ENCODE measurements at regions not wholly inside any gene's neighbourhood (a gene's known extent, or its start where the extent isn't known, plus 50 kb on each side); places are given as distances from the start of the nearest gene placed in this dataset.

- no peak overlapping the region for H3K4me3 ChIP-seq (ENCODE audit: low read depth, low read length)
- no peak for TF ChIP-seq CTCF (IDR thresholded peaks at IDR 0.05; ENCODE audit: low read depth, low read length)
Observed at GRCh38 chr15:39198044-39199000, 382.6 kb upstream of the THBS1 start.

GRCh38 chr15:39199076-39199475, 381.8 kb upstream of the THBS1 start:
- TF ChIP-seq CTCF (IDR thresholded peaks at IDR 0.05; ENCODE audit: low read depth, low read length) = no peak
- no peak overlapping the region for H3K4me3 ChIP-seq (ENCODE audit: low read depth, low read length)

DNA sequence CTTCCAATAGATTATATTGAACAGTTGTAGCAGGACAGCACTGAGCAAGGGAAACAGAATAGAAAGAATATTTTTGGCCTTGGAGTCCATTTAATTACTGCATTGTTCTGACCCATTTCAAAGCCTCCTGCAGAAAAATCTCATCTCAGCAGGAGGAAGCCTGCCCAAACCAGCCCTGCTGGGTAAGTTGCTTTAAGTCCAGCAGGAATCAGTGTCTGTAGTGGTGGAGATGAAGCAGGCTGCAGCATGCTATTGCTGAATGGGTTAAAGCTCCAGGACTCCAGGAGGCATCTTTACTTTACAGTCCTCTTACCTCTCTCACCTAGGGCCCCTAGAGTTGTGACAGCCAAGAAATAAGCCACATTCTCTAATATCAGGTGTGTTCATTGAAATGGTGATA, 380.3 kb upstream of the THBS1 start:
- TF ChIP-seq CTCF (IDR thresholded peaks at IDR 0.05; ENCODE audit: low read depth, low read length) = no peak
- no peak overlapping the region for H3K4me3 ChIP-seq (ENCODE audit: low read depth, low read length)

GRCh38 chr15:39202641-39203040, 378.2 kb upstream of the THBS1 start:
- no peak overlapping the region for H3K4me3 ChIP-seq (ENCODE audit: low read depth, low read length)
- no peak for TF ChIP-seq CTCF (IDR thresholded peaks at IDR 0.05; ENCODE audit: low read depth, low read length)

GRCh38 chr15:39204031-39204430, 376.8 kb upstream of the THBS1 start:
- no peak for TF ChIP-seq CTCF (IDR thresholded peaks at IDR 0.05; ENCODE audit: low read depth, low read length)
- no peak overlapping the region for H3K4me3 ChIP-seq (ENCODE audit: low read depth, low read length)

GRCh38 chr15:39205081-39205480, 375.8 kb upstream of the THBS1 start:
- no peak overlapping the region for H3K4me3 ChIP-seq (ENCODE audit: low read depth, low read length)

More at GRCh38 chr15:39205081-39205480, 375.8 kb upstream of the THBS1 start:
- no peak for TF ChIP-seq CTCF (IDR thresholded peaks at IDR 0.05; ENCODE audit: low read depth, low read length)

Data from WI38 (cell line).